MM.1S (cell line): ENCODE measurements at regions not wholly inside any gene's neighbourhood (a gene's known extent, or its start where the extent isn't known, plus 50 kb on each side); places are given as distances from the start of the nearest gene placed in this dataset.

Experiments used
- CTCF ChIP-seq: fragments of 300-600 bp; sonication (generic); IDR thresholded peaks from 2 replicates; pipeline ENCODE4 v1.5.1; 2016; ENCODE audit warnings: antibody characterized with exemption, low read length, mixed read lengths
- EZH2 ChIP-seq: fragments of 300-600 bp; sonication (generic); optimal IDR thresholded peaks from 2 replicates; pipeline ENCODE3; 2017; ENCODE audit warnings: low read depth, mild to moderate bottlenecking, antibody characterized with exemption, low read length, mixed read lengths

- TF ChIP-seq CTCF (no peak), EZH2 (no peak)
These were observed 83.0 kb downstream of the OTOL1 start for GRCh38 chr3:161579395-161580126.
